ENCODE measurements at regions not wholly inside any gene's neighbourhood (a gene's known extent, or its start where the extent isn't known, plus 50 kb on each side); places are given as distances from the start of the nearest gene placed in this dataset.

GRCh38 chr5:135667204-135667603 is 88.4 kb upstream of the CXCL14 start:
- no peak for TF ChIP-seq CTCF (IDR thresholded peaks at IDR 0.05)
- DNase-seq (ENCODE audit: low spot score), result no peak
- ATAC-seq (ENCODE audit: low FRiP score), result no peak

GRCh38 chr5:135662683-135663082 is 83.9 kb upstream of the CXCL14 start:
- no peak for DNase-seq (ENCODE audit: low spot score)
- no peak for TF ChIP-seq CTCF (IDR thresholded peaks at IDR 0.05)
- ATAC-seq (ENCODE audit: low FRiP score), result no peak

- no peak for TF ChIP-seq CTCF (IDR thresholded peaks at IDR 0.05)
- no peak for ATAC-seq (ENCODE audit: low FRiP score)
- DNase-seq (ENCODE audit: low spot score), result no peak
Observed at GRCh38 chr5:135662061-135662481, 83.3 kb upstream of the CXCL14 start.

GRCh38 chr5:135660826-135661575 is 82.2 kb upstream of the CXCL14 start:
- ATAC-seq (ENCODE audit: low FRiP score) (peak; percentile 25), DNase-seq (ENCODE audit: low spot score) (no peak)
- TF ChIP-seq CTCF (IDR thresholded peaks at IDR 0.05), result no peak

GRCh38 chr5:135657536-135658305 is 78.9 kb upstream of the CXCL14 start:
- no peak for TF ChIP-seq CTCF (IDR thresholded peaks at IDR 0.05)
- no peak for DNase-seq (ENCODE audit: low spot score)
- no peak for ATAC-seq (ENCODE audit: low FRiP score)

GRCh38 chr5:135655468-135655815 is 76.7 kb upstream of the CXCL14 start:
- DNase-seq (ENCODE audit: low spot score) (no peak), ATAC-seq (ENCODE audit: low FRiP score) (no peak)
- TF ChIP-seq CTCF (IDR thresholded peaks at IDR 0.05), result no peak
